LNCaP clone FGC (cell line): ENCODE measurements at regions not wholly inside any gene's neighbourhood (a gene's known extent, or its start where the extent isn't known, plus 50 kb on each side); places are given as distances from the start of the nearest gene placed in this dataset.

Experiments used
- DNase-seq: peaks from one replicate; pipeline ENCODE4 v3.0.0-alpha.2; 2011; ENCODE audit warnings: low read depth
- H3K4me3 ChIP-seq: 2 replicates; pipeline ENCODE4 v1.5.1; 2011; ENCODE audit warnings: mild to moderate bottlenecking, low read depth, low read length, control low read depth
- TF ChIP-seq, protein P1 (sequence below): IDR thresholded peaks from 2 replicates; pipeline ENCODE4 v1.5.1; 2012; ENCODE audit warnings: mild to moderate bottlenecking; ENCODE audit not compliant: control insufficient read depth, insufficient read depth; ENCODE audit errors: extremely low read depth

DNA sequence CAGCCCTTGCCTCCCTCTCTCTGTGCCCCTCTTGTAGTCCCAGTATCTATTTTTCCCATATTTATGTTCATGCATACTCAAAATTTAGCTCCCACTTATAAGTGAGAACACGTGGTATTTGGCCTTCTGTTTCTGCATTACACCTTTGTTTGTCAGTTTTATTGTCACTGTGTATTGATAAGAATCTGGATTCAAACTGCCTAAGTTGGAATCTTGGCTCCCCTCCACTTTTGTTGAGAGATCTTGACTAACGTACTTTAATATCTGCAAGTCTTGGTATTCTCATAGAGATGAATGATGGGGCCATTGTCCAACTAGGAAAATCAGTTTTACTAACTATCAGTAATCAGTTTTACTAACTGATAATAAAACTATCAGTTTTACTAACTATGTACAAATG is 87.8 kb upstream of the PRMT6 start:
- DNase-seq: peak; percentile 56
- TF ChIP-seq, protein P1, sequence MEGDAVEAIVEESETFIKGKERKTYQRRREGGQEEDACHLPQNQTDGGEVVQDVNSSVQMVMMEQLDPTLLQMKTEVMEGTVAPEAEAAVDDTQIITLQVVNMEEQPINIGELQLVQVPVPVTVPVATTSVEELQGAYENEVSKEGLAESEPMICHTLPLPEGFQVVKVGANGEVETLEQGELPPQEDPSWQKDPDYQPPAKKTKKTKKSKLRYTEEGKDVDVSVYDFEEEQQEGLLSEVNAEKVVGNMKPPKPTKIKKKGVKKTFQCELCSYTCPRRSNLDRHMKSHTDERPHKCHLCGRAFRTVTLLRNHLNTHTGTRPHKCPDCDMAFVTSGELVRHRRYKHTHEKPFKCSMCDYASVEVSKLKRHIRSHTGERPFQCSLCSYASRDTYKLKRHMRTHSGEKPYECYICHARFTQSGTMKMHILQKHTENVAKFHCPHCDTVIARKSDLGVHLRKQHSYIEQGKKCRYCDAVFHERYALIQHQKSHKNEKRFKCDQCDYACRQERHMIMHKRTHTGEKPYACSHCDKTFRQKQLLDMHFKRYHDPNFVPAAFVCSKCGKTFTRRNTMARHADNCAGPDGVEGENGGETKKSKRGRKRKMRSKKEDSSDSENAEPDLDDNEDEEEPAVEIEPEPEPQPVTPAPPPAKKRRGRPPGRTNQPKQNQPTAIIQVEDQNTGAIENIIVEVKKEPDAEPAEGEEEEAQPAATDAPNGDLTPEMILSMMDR: no peak

DNA sequence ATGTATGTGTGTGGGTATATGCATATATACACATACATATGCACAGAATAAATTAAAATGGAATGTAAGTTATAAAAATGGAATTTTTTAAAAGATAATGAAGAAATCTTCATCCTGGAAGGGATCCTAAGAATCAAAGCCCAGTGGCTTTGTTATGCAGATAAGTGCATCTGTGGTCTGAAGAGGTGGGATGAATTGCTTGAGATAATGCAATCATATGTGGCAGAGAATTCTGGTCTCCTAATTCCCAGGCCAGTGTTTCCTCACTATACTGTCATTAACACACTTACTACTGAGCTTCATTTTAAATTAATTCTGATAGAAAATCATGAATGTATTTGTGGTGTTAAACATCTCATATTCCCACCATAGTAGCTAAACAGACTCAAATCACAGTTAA is 86.7 kb upstream of the PRMT6 start:
- TF ChIP-seq, protein P1: no peak
- no peak overlapping the region for H3K4me3 ChIP-seq
- no peak for DNase-seq

More for the DNA sequence above, 87.8 kb upstream of the PRMT6 start:
- H3K4me3 ChIP-seq: no peak overlapping the region

DNA sequence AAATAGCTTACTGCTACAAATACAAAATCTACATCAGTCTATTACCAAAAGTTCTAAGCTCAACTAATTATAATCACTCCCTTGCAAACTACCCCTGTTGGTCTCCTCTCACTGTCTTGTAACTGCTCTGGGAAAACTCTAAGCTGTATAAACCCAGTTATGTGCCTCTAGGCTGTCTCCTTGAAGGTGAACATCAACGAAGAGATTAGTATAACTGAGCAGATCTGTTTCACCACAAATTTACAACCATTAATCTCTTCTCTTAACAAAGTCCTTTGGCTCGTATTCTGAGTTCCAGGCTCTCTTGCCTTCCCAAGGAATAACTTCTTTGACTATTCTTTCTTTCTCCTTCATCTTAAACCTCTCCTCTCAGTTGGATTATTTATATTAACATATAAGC is 84.4 kb upstream of the PRMT6 start:
- TF ChIP-seq, protein P1: no peak
- no peak for DNase-seq

DNA sequence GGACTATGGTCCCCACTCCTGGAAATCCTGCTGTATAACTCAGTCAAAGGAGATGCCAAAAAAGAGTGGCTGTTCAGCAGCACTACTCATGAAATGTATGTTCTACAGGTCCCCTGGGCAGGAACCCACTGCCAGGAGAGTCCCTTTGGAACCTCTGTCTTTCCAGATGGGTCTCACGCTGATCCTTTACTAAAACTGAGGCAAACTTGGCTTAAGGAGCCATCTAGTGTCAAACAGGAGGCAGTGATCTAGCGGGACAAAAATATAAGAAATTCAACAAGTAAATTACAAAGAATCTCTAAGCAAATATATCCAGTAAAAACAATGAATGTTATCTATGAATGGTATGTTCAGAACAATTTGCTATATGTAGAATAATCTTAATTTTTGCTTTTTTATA is 80.5 kb upstream of the PRMT6 start:
- TF ChIP-seq, protein P1: 0 out of 2 replicates have a peak, but pooled peaks have one; percentile 13
- no peak for DNase-seq
- no peak overlapping the region for H3K4me3 ChIP-seq

More for the DNA sequence above, 84.4 kb upstream of the PRMT6 start:
- H3K4me3 ChIP-seq: no peak overlapping the region

DNA sequence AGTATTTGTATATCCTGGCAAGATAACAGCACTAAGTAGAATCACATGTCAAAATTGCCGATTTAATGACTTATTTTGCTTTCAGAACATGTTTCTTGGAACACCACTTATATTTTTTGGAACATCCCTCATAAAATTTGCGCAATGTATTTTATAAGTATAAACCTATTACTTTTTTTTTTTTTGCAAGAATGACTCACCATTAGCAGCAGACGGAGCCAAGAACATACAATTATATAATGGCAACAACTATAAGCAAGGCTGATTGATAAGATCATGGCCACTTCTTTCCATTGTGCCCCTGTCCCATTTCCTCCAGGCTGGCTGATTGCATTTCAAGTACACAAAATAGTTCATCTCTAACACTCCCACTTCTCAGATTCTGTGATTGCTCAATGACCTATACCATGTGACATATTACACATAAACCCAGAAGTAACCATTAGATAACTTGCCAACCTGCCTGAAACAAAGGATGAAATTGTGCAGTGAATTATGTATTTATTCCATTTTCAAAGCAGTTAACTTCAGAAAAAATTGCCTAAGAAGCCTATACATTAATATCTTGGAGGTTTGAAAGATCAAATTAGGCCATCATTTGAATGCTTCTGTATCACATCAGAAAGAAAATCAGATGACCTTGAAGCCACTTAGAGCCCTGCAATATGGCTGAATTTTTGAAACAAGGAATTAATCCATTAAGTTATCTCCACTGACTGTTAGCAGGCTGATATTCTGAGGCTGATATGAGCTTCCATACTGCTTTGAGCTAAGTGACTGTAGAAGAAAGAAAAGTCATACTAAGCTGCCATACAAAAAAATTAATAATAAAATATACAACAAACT is 77.8 kb upstream of the PRMT6 start:
- DNase-seq: peak; percentile 79
- TF ChIP-seq, protein P1: no peak
- H3K4me3 ChIP-seq: no peak overlapping the region

DNA sequence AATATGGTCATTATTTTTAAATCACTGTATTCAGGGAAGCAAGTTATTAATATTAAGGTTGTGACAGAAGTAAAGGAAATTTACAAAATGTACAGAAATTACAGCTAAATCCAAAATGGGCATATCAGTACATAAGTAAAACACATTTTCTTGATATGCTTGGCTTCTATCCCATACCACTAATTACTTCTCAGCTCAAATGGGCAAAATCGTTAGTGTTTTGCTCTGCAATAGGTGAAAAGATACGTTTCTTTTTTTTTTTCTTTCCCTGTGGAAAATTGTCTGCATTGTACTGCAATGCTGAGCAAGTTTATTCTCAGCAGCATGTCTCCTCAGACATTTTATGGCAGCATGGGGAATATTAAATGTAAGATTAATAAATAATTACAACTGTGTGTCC is 77.1 kb upstream of the PRMT6 start:
- TF ChIP-seq, protein P1: no peak
- no peak overlapping the region for H3K4me3 ChIP-seq
- DNase-seq: no peak

DNA sequence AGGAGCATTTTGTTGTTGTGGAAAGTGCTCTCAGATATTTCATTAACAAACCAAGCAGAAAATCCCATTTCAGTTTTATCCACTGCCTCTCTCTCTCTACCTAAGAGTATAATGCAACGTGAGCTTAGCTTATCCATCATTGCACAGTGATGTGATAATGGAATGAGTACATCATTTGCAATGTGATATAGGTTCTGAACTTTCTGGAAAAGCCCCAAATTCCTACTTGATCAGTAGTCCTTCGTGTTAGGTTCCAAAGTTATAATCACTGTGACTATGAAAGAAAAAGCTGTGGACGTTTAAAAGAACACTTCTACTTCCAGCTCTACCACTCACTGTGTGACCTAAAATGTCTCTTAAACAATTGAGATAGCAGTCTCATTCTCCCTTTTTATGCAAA is 76.4 kb upstream of the PRMT6 start:
- H3K4me3 ChIP-seq: no peak overlapping the region
- DNase-seq: no peak
- TF ChIP-seq, protein P1: no peak
